ENCODE measurements at regions not wholly inside any gene's neighbourhood (a gene's known extent, or its start where the extent isn't known, plus 50 kb on each side); places are given as distances from the start of the nearest gene placed in this dataset.
"Not testable (repeated sequence)": the region's sequence is repeated elsewhere in the genome, so short reads cannot be mapped to it uniquely, and the experiment has no call there.

DNA sequence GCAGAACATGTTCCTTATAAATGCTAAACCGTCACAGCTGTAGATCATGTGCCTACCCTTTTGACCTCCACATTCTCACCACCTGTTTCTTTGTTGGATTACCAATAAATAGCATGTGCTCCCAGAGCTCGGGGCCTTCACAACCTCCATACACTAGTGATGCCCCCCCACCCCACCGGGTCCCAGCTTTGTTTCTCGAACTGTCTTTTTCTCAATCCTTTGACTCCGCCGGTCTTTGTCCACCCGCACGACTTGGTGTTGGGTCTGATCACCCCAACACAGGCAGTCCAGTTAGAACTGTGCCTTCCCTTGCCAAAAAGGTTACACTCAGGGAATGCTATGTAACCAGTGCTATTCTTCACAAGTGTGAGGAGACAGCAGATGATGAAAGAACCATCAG is 485.9 kb upstream of the C9orf72 start:
- in situ Hi-C loops (cut with MboI; ENCODE audit: low sequenced_read_pairs): no loop called here

DNA sequence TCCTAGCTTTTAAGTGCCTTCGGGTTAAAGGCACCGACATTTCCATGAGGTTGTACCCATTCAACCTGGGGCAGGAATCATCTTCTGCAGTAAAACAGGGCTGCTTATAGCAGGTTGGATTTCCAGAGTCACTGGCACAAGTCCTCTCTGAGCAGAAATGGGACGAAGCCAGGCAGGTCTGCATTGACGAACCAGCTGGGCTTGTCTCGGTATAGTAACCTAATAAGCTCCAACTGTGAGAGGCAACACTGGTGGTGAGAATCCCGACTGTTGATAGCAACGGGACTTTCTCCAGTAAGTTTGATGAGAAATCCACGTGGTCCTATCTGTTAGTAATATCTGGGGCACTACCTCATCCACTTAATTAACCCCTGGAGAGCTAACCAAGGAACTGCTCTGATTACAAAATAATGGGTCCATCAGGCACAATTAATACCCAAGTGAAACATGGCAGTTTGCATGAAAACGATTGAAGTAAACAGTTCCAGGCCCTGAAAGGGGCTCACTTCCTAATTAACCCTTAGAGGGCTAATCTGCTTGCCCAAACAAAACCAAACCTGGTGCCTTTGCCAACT is 491.0 kb upstream of the C9orf72 start:
- in situ Hi-C loops (cut with MboI; ENCODE audit: low sequenced_read_pairs): no loop called here

GRCh38 chr9:28073270-28073669 is 500.0 kb upstream of the C9orf72 start:
- in situ Hi-C loops (cut with MboI; ENCODE audit: low sequenced_read_pairs): no loop called here

- in situ Hi-C loops (cut with MboI; ENCODE audit: low sequenced_read_pairs): no loop called here
These were observed 506.4 kb upstream of the C9orf72 start for GRCh38 chr9:28079677-28080076.

GRCh38 chr9:28082671-28083070 is 509.4 kb upstream of the C9orf72 start:
- in situ Hi-C loops (cut with MboI; ENCODE audit: low sequenced_read_pairs): no loop called here

DNA sequence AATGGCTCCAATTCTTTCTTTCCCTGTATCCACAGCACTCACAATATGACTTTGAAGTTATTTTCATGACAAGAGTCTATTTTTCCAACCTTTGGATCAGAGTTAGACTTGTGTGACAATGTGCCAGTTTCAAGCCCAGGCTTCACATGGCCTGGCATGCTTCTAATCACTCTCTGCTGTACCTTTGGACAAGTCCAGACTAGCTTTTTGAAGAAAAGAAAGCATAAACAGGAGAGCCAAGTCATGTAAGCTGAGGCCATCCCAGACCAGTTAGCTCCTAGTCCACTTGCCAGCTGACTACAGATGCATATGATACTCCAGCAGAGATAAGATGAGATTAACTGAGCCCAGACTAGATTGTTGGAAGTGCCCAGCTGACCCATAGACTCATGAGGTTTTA is 513.6 kb upstream of the C9orf72 start:
- in situ Hi-C loops (cut with MboI; ENCODE audit: low sequenced_read_pairs): no loop called here

- in situ Hi-C loops (cut with MboI; ENCODE audit: low sequenced_read_pairs): no loop called here
These were observed 520.0 kb upstream of the C9orf72 start for GRCh38 chr9:28092981-28093936.

GRCh38 chr9:28101509-28101908 is 528.2 kb upstream of the C9orf72 start:
- in situ Hi-C loops (cut with MboI; ENCODE audit: low sequenced_read_pairs): no loop called here

GRCh38 chr9:28105001-28105400 is 531.7 kb upstream of the C9orf72 start:
- in situ Hi-C loops (cut with MboI; ENCODE audit: low sequenced_read_pairs): no loop called here

GRCh38 chr9:28120184-28120583 is 546.9 kb upstream of the C9orf72 start:
- in situ Hi-C loops (cut with MboI; ENCODE audit: low sequenced_read_pairs): no loop called here

DNA sequence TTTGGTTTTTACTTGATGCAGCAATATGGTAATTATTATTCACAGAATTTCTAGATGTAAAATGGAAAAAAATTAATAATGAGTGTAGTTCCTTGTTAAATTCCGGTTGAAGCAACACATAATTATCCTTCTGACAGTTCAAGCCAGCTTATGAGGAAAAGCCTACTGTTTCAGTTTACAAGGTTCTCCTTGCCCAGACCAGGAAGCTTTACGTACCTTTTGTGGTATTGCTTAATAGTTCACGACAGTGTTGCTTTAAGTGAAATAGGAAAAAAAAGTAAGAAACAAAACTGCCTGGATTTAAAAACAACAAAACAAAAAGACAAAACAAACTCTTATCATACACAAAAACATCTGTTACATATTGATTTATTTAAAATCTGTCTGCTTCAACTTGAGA is 547.3 kb upstream of the C9orf72 start:
- in situ Hi-C loops (cut with MboI; ENCODE audit: low sequenced_read_pairs): no loop called here

GRCh38 chr9:28121366-28121765 is 548.1 kb upstream of the C9orf72 start:
- in situ Hi-C loops (cut with MboI; ENCODE audit: low sequenced_read_pairs): no loop called here

GRCh38 chr9:28124917-28125316 is 551.6 kb upstream of the C9orf72 start:
- in situ Hi-C loops (cut with MboI; ENCODE audit: low sequenced_read_pairs): no loop called here

- in situ Hi-C loops (cut with MboI; ENCODE audit: low sequenced_read_pairs): no loop called here
These were observed 553.8 kb upstream of the C9orf72 start for GRCh38 chr9:28127101-28127500.

- in situ Hi-C loops (cut with MboI; ENCODE audit: low sequenced_read_pairs): no loop called here
These were observed 561.2 kb upstream of the C9orf72 start for GRCh38 chr9:28134446-28134976.

GRCh38 chr9:28135549-28135948 is 562.3 kb upstream of the C9orf72 start:
- in situ Hi-C loops (cut with MboI; ENCODE audit: low sequenced_read_pairs): no loop called here

GRCh38 chr9:28136113-28136512 is 562.8 kb upstream of the C9orf72 start:
- in situ Hi-C loops (cut with MboI; ENCODE audit: low sequenced_read_pairs): no loop called here

DNA sequence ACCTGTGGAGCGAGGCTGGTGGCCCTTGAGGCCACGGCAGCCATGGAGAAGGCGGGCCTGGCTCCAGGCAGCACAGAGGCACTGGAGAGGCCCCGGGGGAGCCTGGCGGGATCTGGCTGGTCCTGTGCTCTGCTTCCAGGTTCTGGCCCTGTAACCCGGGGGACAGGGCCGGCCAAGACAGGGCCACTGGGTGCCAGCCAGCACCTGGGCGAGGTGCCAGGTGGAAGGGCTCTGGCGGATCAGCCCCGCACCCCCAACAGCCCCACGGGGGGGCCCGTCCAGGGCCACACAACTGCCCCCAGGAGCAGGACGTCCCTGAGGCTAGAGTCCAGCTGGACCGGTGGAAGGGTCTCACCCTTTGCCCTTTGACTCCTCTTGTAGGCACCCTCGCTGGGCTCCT is 574.1 kb upstream of the C9orf72 start:
- in situ Hi-C loops (cut with MboI; ENCODE audit: low sequenced_read_pairs): not testable (repeated sequence)

GRCh38 chr9:28147923-28148597 is 574.8 kb upstream of the C9orf72 start:
- in situ Hi-C loops (cut with MboI; ENCODE audit: low sequenced_read_pairs): not testable (repeated sequence)

- in situ Hi-C loops (cut with MboI; ENCODE audit: low sequenced_read_pairs): not testable (repeated sequence)
These were observed 576.2 kb upstream of the C9orf72 start for GRCh38 chr9:28149361-28150050.

DNA sequence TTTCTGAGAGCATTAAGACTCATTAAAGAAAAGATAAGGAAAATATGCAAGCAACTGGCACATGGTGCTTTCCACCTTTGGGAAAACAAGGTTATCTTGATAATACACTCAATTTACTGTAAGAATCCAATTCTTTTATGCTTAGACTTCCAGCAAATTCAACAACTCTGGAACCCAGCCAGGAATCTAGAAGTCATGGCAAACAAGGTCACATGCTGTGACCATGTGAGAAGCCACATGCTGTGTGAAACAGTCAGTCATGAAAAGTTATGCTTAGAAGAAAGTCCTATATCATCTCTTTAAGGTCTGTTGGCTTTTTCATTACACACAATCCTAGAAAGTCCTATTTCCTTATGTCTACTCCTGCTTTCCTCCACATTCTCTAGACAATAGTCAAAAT is 581.8 kb upstream of the C9orf72 start:
- in situ Hi-C loops (cut with MboI; ENCODE audit: low sequenced_read_pairs): no loop called here

Measured in HL-60/S4 (cell line).